AG04450 (cell line): ENCODE measurements at regions not wholly inside any gene's neighbourhood (a gene's known extent, or its start where the extent isn't known, plus 50 kb on each side); places are given as distances from the start of the nearest gene placed in this dataset.

Experiments used
- CTCF ChIA-PET: fragments of 300-600, 350-600 bp; formaldehyde crosslinking; extraction: SDS; loops from one replicate; lab custom pipeline; 2022; ENCODE audit warnings: antibody characterized with exemption, inconsistent platforms; lab: Charles Lee
- POLR2A ChIA-PET: fragments of 350-600 bp; formaldehyde crosslinking; extraction: SDS; loops from one replicate; lab custom pipeline; 2021; ENCODE audit warnings: antibody characterized with exemption, inconsistent platforms; lab: Yijun Ruan, JAX
- DNase-seq: peaks from one replicate; pipeline ENCODE4 v3.0.0-alpha.2; 2011; ENCODE audit warnings: low read depth, low spot score
- H3K27ac ChIP-seq: one replicate; pipeline ENCODE4 v1.5.1; 2012; ENCODE audit warnings: low read depth, low read length, control low read depth
- H3K27me3 ChIP-seq: one replicate; pipeline ENCODE4 v1.6.0; 2012; ENCODE audit warnings: low read length; ENCODE audit not compliant: control insufficient read depth, insufficient read depth
- H3K4me3 ChIP-seq: 2 replicates; pipeline ENCODE4 v1.5.1; 2011; ENCODE audit warnings: mild to moderate bottlenecking, low read depth, low read length, control low read depth
- H3K9me3 ChIP-seq: 2 replicates; pipeline ENCODE4 v1.5.1; 2012; ENCODE audit warnings: low read length; ENCODE audit not compliant: control insufficient read depth, insufficient read depth
- TF ChIP-seq, protein P1 (sequence below): IDR thresholded peaks from 2 replicates; pipeline ENCODE4 v1.5.1; 2011; ENCODE audit warnings: low read depth, low read length, control low read depth, inconsistent platforms

DNA sequence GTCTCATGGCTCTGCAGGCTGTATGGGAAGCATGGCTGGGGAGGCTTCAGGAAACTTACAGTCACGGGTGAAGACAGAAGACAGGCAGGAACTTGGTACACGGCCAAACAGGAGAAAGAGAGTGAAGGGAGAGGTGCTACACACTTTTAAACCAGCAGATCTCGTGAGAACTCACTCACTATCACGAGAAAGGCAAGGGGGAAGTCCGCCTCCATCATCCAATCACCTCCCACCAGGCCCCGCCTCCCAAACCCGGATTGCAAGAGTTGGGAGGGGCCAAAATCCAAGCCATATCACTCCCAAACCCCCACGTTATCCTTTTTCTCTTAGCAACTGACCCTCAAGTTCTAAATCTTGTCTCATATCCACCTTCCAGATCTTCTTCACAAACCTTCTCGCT is 1710.5 kb upstream of the TENM3 start:
- POLR2A ChIA-PET: no interaction called here
- Histone ChIP-seq H3K27me3 (no peaks in the 10 kb centered on the region), H3K4me3 (no peak overlapping the region), H3K27ac (no peak overlapping the region), H3K9me3 (no peaks in the 10 kb centered on the region)
- CTCF ChIA-PET: no interaction called here
- TF ChIP-seq, protein P1, sequence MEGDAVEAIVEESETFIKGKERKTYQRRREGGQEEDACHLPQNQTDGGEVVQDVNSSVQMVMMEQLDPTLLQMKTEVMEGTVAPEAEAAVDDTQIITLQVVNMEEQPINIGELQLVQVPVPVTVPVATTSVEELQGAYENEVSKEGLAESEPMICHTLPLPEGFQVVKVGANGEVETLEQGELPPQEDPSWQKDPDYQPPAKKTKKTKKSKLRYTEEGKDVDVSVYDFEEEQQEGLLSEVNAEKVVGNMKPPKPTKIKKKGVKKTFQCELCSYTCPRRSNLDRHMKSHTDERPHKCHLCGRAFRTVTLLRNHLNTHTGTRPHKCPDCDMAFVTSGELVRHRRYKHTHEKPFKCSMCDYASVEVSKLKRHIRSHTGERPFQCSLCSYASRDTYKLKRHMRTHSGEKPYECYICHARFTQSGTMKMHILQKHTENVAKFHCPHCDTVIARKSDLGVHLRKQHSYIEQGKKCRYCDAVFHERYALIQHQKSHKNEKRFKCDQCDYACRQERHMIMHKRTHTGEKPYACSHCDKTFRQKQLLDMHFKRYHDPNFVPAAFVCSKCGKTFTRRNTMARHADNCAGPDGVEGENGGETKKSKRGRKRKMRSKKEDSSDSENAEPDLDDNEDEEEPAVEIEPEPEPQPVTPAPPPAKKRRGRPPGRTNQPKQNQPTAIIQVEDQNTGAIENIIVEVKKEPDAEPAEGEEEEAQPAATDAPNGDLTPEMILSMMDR: no peak
- DNase-seq: no peak

DNA sequence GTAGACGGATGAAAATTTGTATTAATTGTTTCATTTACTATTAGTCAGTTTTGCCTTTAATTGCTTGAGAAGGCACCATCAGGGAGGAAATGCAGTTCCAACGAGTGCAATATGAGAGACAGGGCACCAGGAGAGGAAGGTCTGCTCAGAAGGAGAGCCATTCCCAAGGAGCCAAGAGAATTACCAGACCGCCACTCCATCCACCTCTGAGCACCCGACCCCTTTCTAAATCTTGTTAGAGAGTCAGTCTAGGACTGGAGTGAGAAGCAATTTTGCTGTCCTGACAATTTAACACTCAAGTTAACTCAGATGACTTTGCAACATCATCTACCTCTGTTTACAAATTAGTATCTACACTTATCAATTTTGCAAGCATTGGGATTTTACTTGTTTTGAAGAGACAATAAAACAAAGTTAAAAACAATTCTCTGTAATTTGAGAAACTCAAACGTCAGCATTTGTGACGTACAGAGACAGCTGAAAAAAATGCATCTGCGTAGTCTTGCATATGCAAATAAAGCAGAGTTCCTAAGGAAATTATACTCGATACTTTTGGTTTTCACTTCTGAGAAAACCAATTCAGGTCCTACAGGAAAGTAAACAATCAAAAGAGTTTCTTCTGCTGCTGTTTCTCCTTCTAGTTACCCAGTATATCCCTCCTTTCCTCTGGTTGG is 1704.7 kb upstream of the TENM3 start:
- TF ChIP-seq, protein P1: no peak
- no peak for DNase-seq
- H3K27me3 ChIP-seq: no peaks in the 10 kb centered on the region
- POLR2A ChIA-PET: no interaction called here
- no peaks in the 10 kb centered on the region for H3K9me3 ChIP-seq
- H3K27ac ChIP-seq: no peak overlapping the region
- CTCF ChIA-PET: no interaction called here
- no peak overlapping the region for H3K4me3 ChIP-seq

DNA sequence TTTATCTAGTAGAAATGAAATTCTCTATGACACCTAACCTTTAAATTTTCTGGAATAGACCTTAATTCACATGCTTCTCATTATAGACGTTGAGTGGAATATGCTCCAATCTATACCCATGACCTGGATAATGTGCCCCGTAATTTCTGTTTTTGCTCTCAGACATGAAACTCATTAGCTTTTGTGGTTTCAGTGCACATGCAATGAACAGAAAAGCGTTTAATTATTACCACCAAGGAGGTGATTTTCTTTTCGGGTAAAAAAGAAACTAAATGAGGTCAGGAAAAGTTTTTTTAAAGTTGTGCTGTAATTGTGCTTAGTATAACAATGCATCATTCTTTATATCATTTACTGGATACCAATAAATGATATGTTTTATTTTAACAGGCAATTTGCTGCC is 1703.9 kb upstream of the TENM3 start:
- H3K4me3 ChIP-seq: no peak overlapping the region
- no peak overlapping the region for H3K27ac ChIP-seq
- no peak for DNase-seq
- no peaks in the 10 kb centered on the region for H3K27me3 ChIP-seq
- ChIA-PET POLR2A (no interaction called here), CTCF (no interaction called here)
- H3K9me3 ChIP-seq: no peaks in the 10 kb centered on the region
- TF ChIP-seq, protein P1: no peak

DNA sequence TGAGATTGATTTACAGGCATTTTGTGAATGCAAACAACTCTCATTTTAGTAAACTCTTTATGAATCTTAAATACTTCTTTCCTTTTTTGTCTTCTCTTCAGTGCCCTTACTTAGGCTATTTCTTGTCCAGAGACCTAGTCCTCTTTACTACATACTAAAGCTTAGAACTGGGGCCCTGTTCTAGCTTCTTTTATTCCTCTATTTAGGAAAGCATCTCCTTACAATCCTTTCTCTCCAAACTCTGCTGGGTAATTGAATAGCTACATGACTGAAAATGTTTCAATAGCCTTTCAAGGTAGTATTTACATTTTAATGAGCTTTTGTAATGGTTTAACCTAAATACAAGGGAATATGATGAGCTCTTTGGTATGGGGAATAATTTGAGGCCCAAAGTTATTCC is 1701.5 kb upstream of the TENM3 start:
- POLR2A ChIA-PET: no interaction called here

DNA sequence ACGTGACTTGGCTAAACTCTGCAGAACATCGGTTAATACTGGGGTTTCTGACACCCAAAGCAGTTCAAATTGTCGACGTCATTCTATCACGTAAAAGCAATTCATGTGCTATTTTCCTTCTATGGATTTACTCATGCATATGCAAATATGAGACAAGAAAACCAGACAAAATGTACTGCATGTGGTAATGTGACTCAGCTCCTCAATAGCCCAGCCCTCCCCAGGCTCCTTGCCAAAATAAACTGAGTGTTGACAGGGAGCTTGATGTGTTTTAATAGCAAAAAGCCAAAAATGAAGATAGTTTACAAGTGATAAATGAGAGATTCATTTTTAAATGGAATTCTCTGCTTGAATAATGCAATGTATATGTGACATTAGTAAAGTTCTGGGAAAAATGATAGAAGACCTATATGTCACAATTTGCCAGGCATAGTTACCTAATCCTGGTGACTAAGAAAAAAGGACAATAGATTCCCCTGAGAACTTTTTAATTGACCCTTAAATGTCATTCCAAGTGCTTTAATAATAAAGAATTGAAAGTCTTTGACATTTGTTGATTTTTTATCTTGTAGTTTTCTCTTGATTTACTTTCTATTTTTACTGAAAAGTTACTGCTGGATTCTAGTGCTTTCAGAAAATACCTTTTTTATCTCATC is 1700.6 kb upstream of the TENM3 start:
- TF ChIP-seq, protein P1: no peak
- H3K9me3 ChIP-seq: no peaks in the 10 kb centered on the region; the same call in 1 of the 2 replicates
- no peak overlapping the region for H3K4me3 ChIP-seq
- ChIA-PET CTCF (no interaction called here), POLR2A (no interaction called here)
- no peak overlapping the region for H3K27ac ChIP-seq
- no peaks in the 10 kb centered on the region for H3K27me3 ChIP-seq
- DNase-seq: no peak

More for the DNA sequence above, 1701.5 kb upstream of the TENM3 start:
- Histone ChIP-seq H3K9me3 (no peaks in the 10 kb centered on the region; the same call in 1 of the 2 replicates), H3K4me3 (no peak overlapping the region), H3K27ac (no peak overlapping the region), H3K27me3 (no peaks in the 10 kb centered on the region)
- TF ChIP-seq, protein P1: no peak
- DNase-seq: no peak
- CTCF ChIA-PET: no interaction called here
